ENCODE measurements at regions not wholly inside any gene's neighbourhood (a gene's known extent, or its start where the extent isn't known, plus 50 kb on each side); places are given as distances from the start of the nearest gene placed in this dataset.

GRCh38 chr9:2288309-2288708, 273.2 kb downstream of the SMARCA2 start:
- Mint-ChIP-seq H3K27me3 (ENCODE audit: low read depth) (peaks cover 2% of the 10 kb centered on the region), H3K36me3 (ENCODE audit: low read depth) (no peaks in the 10 kb centered on the region), H3K9me3 (ENCODE audit: low read depth) (no peaks in the 10 kb centered on the region), H3K4me3 (ENCODE audit: unreplicated experiment) (no peak overlapping the region), H3K27ac (ENCODE audit: unreplicated experiment) (no peak overlapping the region), H3K4me1 (ENCODE audit: low read depth) (no peaks in the 10 kb centered on the region)
- TF ChIP-seq, protein P1, sequence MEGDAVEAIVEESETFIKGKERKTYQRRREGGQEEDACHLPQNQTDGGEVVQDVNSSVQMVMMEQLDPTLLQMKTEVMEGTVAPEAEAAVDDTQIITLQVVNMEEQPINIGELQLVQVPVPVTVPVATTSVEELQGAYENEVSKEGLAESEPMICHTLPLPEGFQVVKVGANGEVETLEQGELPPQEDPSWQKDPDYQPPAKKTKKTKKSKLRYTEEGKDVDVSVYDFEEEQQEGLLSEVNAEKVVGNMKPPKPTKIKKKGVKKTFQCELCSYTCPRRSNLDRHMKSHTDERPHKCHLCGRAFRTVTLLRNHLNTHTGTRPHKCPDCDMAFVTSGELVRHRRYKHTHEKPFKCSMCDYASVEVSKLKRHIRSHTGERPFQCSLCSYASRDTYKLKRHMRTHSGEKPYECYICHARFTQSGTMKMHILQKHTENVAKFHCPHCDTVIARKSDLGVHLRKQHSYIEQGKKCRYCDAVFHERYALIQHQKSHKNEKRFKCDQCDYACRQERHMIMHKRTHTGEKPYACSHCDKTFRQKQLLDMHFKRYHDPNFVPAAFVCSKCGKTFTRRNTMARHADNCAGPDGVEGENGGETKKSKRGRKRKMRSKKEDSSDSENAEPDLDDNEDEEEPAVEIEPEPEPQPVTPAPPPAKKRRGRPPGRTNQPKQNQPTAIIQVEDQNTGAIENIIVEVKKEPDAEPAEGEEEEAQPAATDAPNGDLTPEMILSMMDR (IDR thresholded peaks at IDR 0.05): no peak
- DNase-seq (ENCODE audit: low spot score): no peak

- TF ChIP-seq, protein P1 (IDR thresholded peaks at IDR 0.05): no peak
- no peaks in the 10 kb centered on the region for H3K4me1 Mint-ChIP-seq (ENCODE audit: low read depth)
- H3K27ac Mint-ChIP-seq (ENCODE audit: unreplicated experiment): no peak overlapping the region
- peaks cover 2% of the 10 kb centered on the region for H3K27me3 Mint-ChIP-seq (ENCODE audit: low read depth)
- no peak for DNase-seq (ENCODE audit: low spot score)
- no peaks in the 10 kb centered on the region for H3K9me3 Mint-ChIP-seq (ENCODE audit: low read depth)
- H3K36me3 Mint-ChIP-seq (ENCODE audit: low read depth): no peaks in the 10 kb centered on the region
- H3K4me3 Mint-ChIP-seq (ENCODE audit: unreplicated experiment): no peak overlapping the region
These were observed 274.1 kb downstream of the SMARCA2 start for GRCh38 chr9:2289263-2289662.

DNA sequence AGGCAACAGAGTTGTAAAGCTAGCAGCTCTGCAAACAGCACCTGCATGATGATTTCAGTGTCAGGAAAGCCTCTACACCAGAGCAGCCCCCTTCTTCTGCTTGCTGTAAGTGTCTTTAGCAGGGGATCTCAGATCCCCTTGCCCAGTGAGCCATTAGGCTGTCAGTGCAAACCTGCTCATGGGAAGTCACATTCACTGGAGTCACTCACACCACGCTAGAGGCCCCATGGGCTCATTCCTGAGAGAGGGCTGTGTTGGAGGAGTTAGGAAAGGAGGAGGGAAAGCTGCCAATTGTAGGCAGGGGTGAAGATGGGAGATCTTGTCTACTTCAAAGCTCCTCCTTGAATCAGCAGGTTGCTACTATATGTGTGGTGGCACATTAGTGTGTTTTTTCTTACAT, 275.2 kb downstream of the SMARCA2 start:
- Mint-ChIP-seq H3K27ac (ENCODE audit: unreplicated experiment) (no peak overlapping the region), H3K27me3 (ENCODE audit: low read depth) (peaks cover 2% of the 10 kb centered on the region), H3K36me3 (ENCODE audit: low read depth) (no peaks in the 10 kb centered on the region), H3K9me3 (ENCODE audit: low read depth) (no peaks in the 10 kb centered on the region), H3K4me3 (ENCODE audit: unreplicated experiment) (no peak overlapping the region), H3K4me1 (ENCODE audit: low read depth) (no peaks in the 10 kb centered on the region)
- TF ChIP-seq, protein P1 (IDR thresholded peaks at IDR 0.05): no peak
- DNase-seq (ENCODE audit: low spot score): no peak

GRCh38 chr9:2291980-2292704, 277.0 kb downstream of the SMARCA2 start:
- H3K36me3 Mint-ChIP-seq (ENCODE audit: low read depth): no peaks in the 10 kb centered on the region
- H3K27me3 Mint-ChIP-seq (ENCODE audit: low read depth): peaks cover 2% of the 10 kb centered on the region
- H3K9me3 Mint-ChIP-seq (ENCODE audit: low read depth): no peaks in the 10 kb centered on the region
- H3K4me1 Mint-ChIP-seq (ENCODE audit: low read depth): no peaks in the 10 kb centered on the region
- TF ChIP-seq, protein P1 (IDR thresholded peaks at IDR 0.05): no peak
- no peak overlapping the region for H3K4me3 Mint-ChIP-seq (ENCODE audit: unreplicated experiment)
- no peak overlapping the region for H3K27ac Mint-ChIP-seq (ENCODE audit: unreplicated experiment)
- DNase-seq (ENCODE audit: low spot score): no peak

GRCh38 chr9:2292733-2293132, 277.6 kb downstream of the SMARCA2 start:
- TF ChIP-seq, protein P1 (IDR thresholded peaks at IDR 0.05): no peak
- Mint-ChIP-seq H3K36me3 (ENCODE audit: low read depth) (no peaks in the 10 kb centered on the region), H3K4me1 (ENCODE audit: low read depth) (no peaks in the 10 kb centered on the region), H3K9me3 (ENCODE audit: low read depth) (no peaks in the 10 kb centered on the region), H3K27ac (ENCODE audit: unreplicated experiment) (no peak overlapping the region), H3K27me3 (ENCODE audit: low read depth) (peaks cover 2% of the 10 kb centered on the region), H3K4me3 (ENCODE audit: unreplicated experiment) (no peak overlapping the region)
- DNase-seq (ENCODE audit: low spot score): no peak

All from chondrocyte (in vitro differentiated cells).